Inferior parietal cortex (tissue), 1 donor: ENCODE measurements at regions not wholly inside any gene's neighbourhood (a gene's known extent, or its start where the extent isn't known, plus 50 kb on each side); places are given as distances from the start of the nearest gene placed in this dataset.
"Not testable (repeated sequence)": the region's sequence is repeated elsewhere in the genome, so short reads cannot be mapped to it uniquely, and the experiment has no call there.

Experiments used
- DNase-seq: peaks from one replicate; pipeline ENCODE4 v3.0.0-alpha.2; 2016; ENCODE audit errors: extremely low spot score

- no peak for DNase-seq
These were observed 161.1 kb downstream of the PHF8 start for GRCh38 chrX:53883196-53883595.

- DNase-seq = no peak
These were observed 161.9 kb downstream of the PHF8 start for GRCh38 chrX:53882331-53882730.

- not testable (repeated sequence) for DNase-seq
These were observed 163.5 kb downstream of the PHF8 start for GRCh38 chrX:53880786-53881185.

- no peak for DNase-seq
These were observed 173.4 kb upstream of the HUWE1 start for GRCh38 chrX:53859890-53860289.

GRCh38 chrX:53831662-53832635 is 145.4 kb upstream of the HUWE1 start:
- DNase-seq = peak; percentile 13

GRCh38 chrX:53824686-53825085 is 138.2 kb upstream of the HUWE1 start:
- no peak for DNase-seq

- not testable (repeated sequence) for DNase-seq
These were observed 131.6 kb upstream of the HUWE1 start for GRCh38 chrX:53818115-53818514.

GRCh38 chrX:53817548-53817947 is 131.0 kb upstream of the HUWE1 start:
- DNase-seq = no peak

- DNase-seq = no peak
These were observed 127.3 kb upstream of the HUWE1 start for GRCh38 chrX:53813670-53814440.

- DNase-seq = no peak
These were observed 111.8 kb upstream of the HUWE1 start for GRCh38 chrX:53798281-53798680.

- peak; percentile 1 for DNase-seq
These were observed 109.1 kb upstream of the HUWE1 start for GRCh38 chrX:53795576-53795975.

GRCh38 chrX:53794181-53794580 is 107.7 kb upstream of the HUWE1 start:
- DNase-seq = no peak

GRCh38 chrX:53768865-53769264 is 82.3 kb upstream of the HUWE1 start:
- no peak for DNase-seq

GRCh38 chrX:53768451-53768850 is 81.9 kb upstream of the HUWE1 start:
- DNase-seq = no peak

GRCh38 chrX:53767544-53767943 is 81.0 kb upstream of the HUWE1 start:
- DNase-seq = no peak

GRCh38 chrX:53757181-53757580 is 70.7 kb upstream of the HUWE1 start:
- not testable (repeated sequence) for DNase-seq

- DNase-seq = no peak
These were observed 60.2 kb upstream of the HUWE1 start for GRCh38 chrX:53746718-53747117.

- DNase-seq = no peak
These were observed 56.7 kb upstream of the HUWE1 start for GRCh38 chrX:53743244-53743643.

- no peak for DNase-seq
These were observed 51.9 kb upstream of the HUWE1 start for GRCh38 chrX:53738370-53738906.
